ENCODE measurements at regions not wholly inside any gene's neighbourhood (a gene's known extent, or its start where the extent isn't known, plus 50 kb on each side); places are given as distances from the start of the nearest gene placed in this dataset.

- DNase-seq = no peak
Measured at GRCh38 chr5:158288272-158288657, 429.3 kb upstream of the CLINT1 start.

GRCh38 chr5:158287643-158288271 lies 428.8 kb upstream of the CLINT1 start:
- DNase-seq = peak; percentile 1

GRCh38 chr5:158286827-158287226 lies 427.9 kb upstream of the CLINT1 start:
- no peak for DNase-seq

- no peak for DNase-seq
Measured at GRCh38 chr5:158285698-158286097, 426.8 kb upstream of the CLINT1 start.

GRCh38 chr5:158284242-158284641 lies 425.3 kb upstream of the CLINT1 start:
- no peak for DNase-seq

GRCh38 chr5:158283397-158283796 lies 424.5 kb upstream of the CLINT1 start:
- DNase-seq = no peak

- no peak for DNase-seq
Measured at GRCh38 chr5:158278216-158278925, 419.4 kb upstream of the CLINT1 start.

GRCh38 chr5:158277276-158277675 lies 418.3 kb upstream of the CLINT1 start:
- peak; percentile 10 for DNase-seq

GRCh38 chr5:158276692-158277091 lies 417.7 kb upstream of the CLINT1 start:
- DNase-seq = no peak

GRCh38 chr5:158275511-158275910 lies 416.6 kb upstream of the CLINT1 start:
- no peak for DNase-seq

GRCh38 chr5:158273035-158273434 lies 414.1 kb upstream of the CLINT1 start:
- no peak for DNase-seq

GRCh38 chr5:158272409-158272808 lies 413.5 kb upstream of the CLINT1 start:
- DNase-seq = no peak

GRCh38 chr5:158270996-158271554 lies 412.1 kb upstream of the CLINT1 start:
- DNase-seq = no peak

- DNase-seq = no peak
Measured at GRCh38 chr5:158268286-158268685, 409.3 kb upstream of the CLINT1 start.

GRCh38 chr5:158267228-158267627 lies 408.3 kb upstream of the CLINT1 start:
- no peak for DNase-seq

GRCh38 chr5:158265931-158266700 lies 407.2 kb upstream of the CLINT1 start:
- DNase-seq = no peak

GRCh38 chr5:158265346-158265745 lies 406.4 kb upstream of the CLINT1 start:
- DNase-seq = no peak

- no peak for DNase-seq
Measured at GRCh38 chr5:158264264-158264663, 405.3 kb upstream of the CLINT1 start.

- no peak for DNase-seq
Measured at GRCh38 chr5:158261674-158262367, 402.9 kb upstream of the CLINT1 start.

GRCh38 chr5:158256096-158256495 lies 397.2 kb upstream of the CLINT1 start:
- no peak for DNase-seq

GRCh38 chr5:158255609-158256008 lies 396.7 kb upstream of the CLINT1 start:
- no peak for DNase-seq

GRCh38 chr5:158246661-158247060 lies 387.7 kb upstream of the CLINT1 start:
- DNase-seq = no peak

GRCh38 chr5:158245513-158245912 lies 386.6 kb upstream of the CLINT1 start:
- DNase-seq = no peak
